GM21737 (cell line): ENCODE measurements at regions not wholly inside any gene's neighbourhood (a gene's known extent, or its start where the extent isn't known, plus 50 kb on each side); places are given as distances from the start of the nearest gene placed in this dataset.
A peak's percentile ranks its signal among the peaks of the same experiment; 100 is the strongest.

Experiments
- ATAC-seq: cut with Tn5 transposase; IDR thresholded peaks from one replicate; pipeline ENCODE4 v1.9.1; 2021; ENCODE audit warnings: mild to moderate bottlenecking, moderate library complexity; ENCODE audit not compliant: unreplicated experiment

GRCh38 chr6:104579310-104579863, 280.3 kb downstream of the HACE1 start:
- ATAC-seq: no peak

- ATAC-seq: no peak
Observed at GRCh38 chr6:104575536-104575935, 284.2 kb downstream of the HACE1 start.

- no peak for ATAC-seq
Observed at GRCh38 chr6:104574135-104574750, 285.5 kb downstream of the HACE1 start.

GRCh38 chr6:104573350-104573749, 286.4 kb downstream of the HACE1 start:
- ATAC-seq: no peak

- ATAC-seq: no peak
Observed at GRCh38 chr6:104572901-104573300, 286.8 kb downstream of the HACE1 start.

GRCh38 chr6:104566411-104566810, 293.3 kb downstream of the HACE1 start:
- ATAC-seq: no peak

- ATAC-seq: no peak
Observed at GRCh38 chr6:104563306-104563705, 296.4 kb downstream of the HACE1 start.

GRCh38 chr6:104559435-104560202, 300.1 kb downstream of the HACE1 start:
- ATAC-seq: no peak

- no peak for ATAC-seq
Observed at GRCh38 chr6:104558746-104559145, 301.0 kb downstream of the HACE1 start.

GRCh38 chr6:104548297-104548696, 311.4 kb downstream of the HACE1 start:
- no peak for ATAC-seq

- no peak for ATAC-seq
Observed at GRCh38 chr6:104541411-104541810, 318.3 kb downstream of the HACE1 start.

- no peak for ATAC-seq
Observed at GRCh38 chr6:104540743-104541142, 319.0 kb downstream of the HACE1 start.

GRCh38 chr6:104539173-104539572, 320.5 kb downstream of the HACE1 start:
- no peak for ATAC-seq

GRCh38 chr6:104537872-104538271, 321.8 kb downstream of the HACE1 start:
- no peak for ATAC-seq

- ATAC-seq: no peak
Observed at GRCh38 chr6:104537180-104537579, 322.5 kb downstream of the HACE1 start.

- no peak for ATAC-seq
Observed at GRCh38 chr6:104532462-104532861, 327.3 kb downstream of the HACE1 start.

GRCh38 chr6:104531646-104532045, 328.1 kb downstream of the HACE1 start:
- ATAC-seq: no peak

- ATAC-seq: no peak
Observed at GRCh38 chr6:104527761-104528415, 331.8 kb downstream of the HACE1 start.

GRCh38 chr6:104527311-104527710, 332.4 kb downstream of the HACE1 start:
- ATAC-seq: no peak

- ATAC-seq: no peak
Observed at GRCh38 chr6:104526376-104526775, 333.3 kb downstream of the HACE1 start.

- ATAC-seq: peak; percentile 99
Observed at GRCh38 chr6:104525677-104526322, 333.9 kb downstream of the HACE1 start.
